A673 (cell line): ENCODE measurements at regions not wholly inside any gene's neighbourhood (a gene's known extent, or its start where the extent isn't known, plus 50 kb on each side); places are given as distances from the start of the nearest gene placed in this dataset.

Experiments
- BruUV-seq: library from RNA; stranded (reverse); fragments of 400-500 nt; replicated peaks from 2 replicates; lab custom pipeline; 2021; lab: Mats Ljungman, UMichigan
- CTCF ChIA-PET: fragments of 300-600 bp; sonication (Branson Sonifier 250); formaldehyde crosslinking; loops from one replicate; lab custom pipeline; 2022; ENCODE audit warnings: antibody characterized with exemption; lab: Charles Lee
- POLR2A ChIA-PET: fragments of 300-600 bp; sonication (Branson Sonifier 250); formaldehyde crosslinking; loops from one replicate; lab custom pipeline; 2022; ENCODE audit warnings: antibody characterized with exemption; ENCODE audit not compliant: low non-redundant PET; lab: Charles Lee
- DNase-seq: peaks from one replicate; pipeline ENCODE4 v3.0.0-alpha.2; 2015; ENCODE audit warnings: low spot score
- H3K27ac ChIP-seq: fragments of 200-600 bp; sonication (generic); 2 replicates; pipeline ENCODE4 v1.5.1; 2016; ENCODE audit warnings: mixed run types, low read depth, mild to moderate bottlenecking, mixed read lengths, antibody characterized with exemption, low read length; ENCODE audit not compliant: poor library complexity, severe bottlenecking
- H3K27me3 ChIP-seq: fragments of 200-600 bp; sonication (generic); replicated peaks from 2 replicates; pipeline ENCODE4 v1.6.1; 2017; ENCODE audit warnings: mixed run types, low read depth, mild to moderate bottlenecking, mixed read lengths, antibody characterized with exemption, low read length; ENCODE audit not compliant: insufficient read depth, poor library complexity
- H3K36me3 ChIP-seq: fragments of 200-600 bp; sonication (generic); 2 replicates; pipeline ENCODE4 v1.6.1; 2016; ENCODE audit warnings: mixed run types, mild to moderate bottlenecking, mixed read lengths, antibody characterized with exemption, low read length; ENCODE audit not compliant: insufficient read depth, poor library complexity, severe bottlenecking
- H3K4me1 ChIP-seq: fragments of 200-600 bp; sonication (generic); 2 replicates; pipeline ENCODE4 v1.6.1; 2017; ENCODE audit warnings: mixed run types, mild to moderate bottlenecking, mixed read lengths, antibody characterized with exemption, low read length; ENCODE audit not compliant: insufficient read depth, poor library complexity, severe bottlenecking
- H3K4me3 ChIP-seq: fragments of 200-600 bp; sonication (generic); 2 replicates; pipeline ENCODE4 v1.5.1; 2016; ENCODE audit warnings: low read depth, mixed run types, mild to moderate bottlenecking, mixed read lengths, low read length; ENCODE audit not compliant: poor library complexity, severe bottlenecking
- H3K9me3 ChIP-seq: fragments of 200-600 bp; sonication (generic); 2 replicates; pipeline ENCODE4 v1.6.1; 2016; ENCODE audit warnings: mixed run types, low read depth, mild to moderate bottlenecking, mixed read lengths, antibody characterized with exemption, low read length; ENCODE audit not compliant: poor library complexity, severe bottlenecking
- EZH2 ChIP-seq: fragments of 200-600 bp; sonication (generic); IDR thresholded peaks from 2 replicates; pipeline ENCODE4 v1.6.1; 2017; ENCODE audit warnings: borderline replicate concordance, low read depth, mild to moderate bottlenecking, mixed read lengths, antibody characterized with exemption, low read length; ENCODE audit not compliant: poor library complexity, severe bottlenecking
- intact Hi-C: fragments of 100-400 bp; cut with micrococcal nuclease; formaldehyde crosslinking; loops from one replicate; pipeline ENCODE4 v1.10.0; 2022; ENCODE audit not compliant: unreplicated experiment
- TF ChIP-seq, protein P1 (sequence below): fragments of 300-800, 200-600 bp; sonication (generic); conservative IDR thresholded peaks from 2 replicates; pipeline ENCODE4 v1.5.1; 2017; ENCODE audit warnings: low read depth, mild to moderate bottlenecking, antibody characterized with exemption, low read length, moderate library complexity, mixed read lengths

DNA sequence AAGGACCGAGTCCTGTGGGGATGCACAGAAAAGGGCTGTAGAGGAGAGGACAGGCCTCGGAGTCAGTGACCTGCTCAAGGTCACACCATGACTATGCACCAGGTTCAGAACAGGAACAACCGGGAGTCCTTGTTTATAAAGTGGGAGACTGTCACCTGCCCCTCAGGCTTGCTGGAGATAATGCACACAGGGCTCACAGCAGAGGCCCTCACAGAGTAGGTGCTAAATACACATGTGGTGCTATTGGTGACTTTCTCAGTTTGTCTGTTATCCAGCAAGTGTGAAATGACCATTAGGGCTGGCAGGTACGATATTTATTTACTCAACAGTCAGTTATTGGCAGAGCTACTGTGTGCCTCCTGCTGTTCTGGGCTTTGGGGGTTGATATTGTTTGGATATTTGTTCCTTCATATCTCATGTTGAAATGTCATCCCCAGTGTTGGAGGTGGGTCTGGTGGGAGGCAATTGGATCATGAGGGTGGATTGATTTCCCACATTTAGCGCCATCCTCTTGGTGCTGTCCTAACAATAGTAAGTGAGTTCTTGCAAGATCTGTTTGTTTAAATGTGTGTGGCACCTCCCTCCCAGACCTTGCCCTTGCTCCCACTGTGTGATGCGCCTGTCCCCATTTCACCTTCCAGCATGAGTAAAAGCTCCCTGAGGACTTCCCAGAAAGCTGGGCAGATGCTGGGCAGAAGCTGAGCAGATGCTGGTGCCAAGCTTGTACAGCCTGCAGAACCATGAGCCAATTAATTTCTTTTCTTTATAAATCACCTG lies 162.1 kb upstream of the MPHOSPH6 start:
- intact Hi-C loops, result no loop called here
- no TSS peak for BruUV-seq
- peaks cover 19% of the 10 kb centered on the region for H3K27me3 ChIP-seq
- no peaks in the 10 kb centered on the region for H3K4me1 ChIP-seq
- ChIA-PET CTCF (no interaction called here), POLR2A (no interaction called here)
- DNase-seq, result no peak
- no peak overlapping the region for H3K27ac ChIP-seq
- TF ChIP-seq, protein P1, sequence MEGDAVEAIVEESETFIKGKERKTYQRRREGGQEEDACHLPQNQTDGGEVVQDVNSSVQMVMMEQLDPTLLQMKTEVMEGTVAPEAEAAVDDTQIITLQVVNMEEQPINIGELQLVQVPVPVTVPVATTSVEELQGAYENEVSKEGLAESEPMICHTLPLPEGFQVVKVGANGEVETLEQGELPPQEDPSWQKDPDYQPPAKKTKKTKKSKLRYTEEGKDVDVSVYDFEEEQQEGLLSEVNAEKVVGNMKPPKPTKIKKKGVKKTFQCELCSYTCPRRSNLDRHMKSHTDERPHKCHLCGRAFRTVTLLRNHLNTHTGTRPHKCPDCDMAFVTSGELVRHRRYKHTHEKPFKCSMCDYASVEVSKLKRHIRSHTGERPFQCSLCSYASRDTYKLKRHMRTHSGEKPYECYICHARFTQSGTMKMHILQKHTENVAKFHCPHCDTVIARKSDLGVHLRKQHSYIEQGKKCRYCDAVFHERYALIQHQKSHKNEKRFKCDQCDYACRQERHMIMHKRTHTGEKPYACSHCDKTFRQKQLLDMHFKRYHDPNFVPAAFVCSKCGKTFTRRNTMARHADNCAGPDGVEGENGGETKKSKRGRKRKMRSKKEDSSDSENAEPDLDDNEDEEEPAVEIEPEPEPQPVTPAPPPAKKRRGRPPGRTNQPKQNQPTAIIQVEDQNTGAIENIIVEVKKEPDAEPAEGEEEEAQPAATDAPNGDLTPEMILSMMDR, result no peak
- no peak for TF ChIP-seq EZH2
- no peaks in the 10 kb centered on the region for H3K9me3 ChIP-seq
- no peaks in the 10 kb centered on the region for H3K36me3 ChIP-seq
- no peak overlapping the region for H3K4me3 ChIP-seq

DNA sequence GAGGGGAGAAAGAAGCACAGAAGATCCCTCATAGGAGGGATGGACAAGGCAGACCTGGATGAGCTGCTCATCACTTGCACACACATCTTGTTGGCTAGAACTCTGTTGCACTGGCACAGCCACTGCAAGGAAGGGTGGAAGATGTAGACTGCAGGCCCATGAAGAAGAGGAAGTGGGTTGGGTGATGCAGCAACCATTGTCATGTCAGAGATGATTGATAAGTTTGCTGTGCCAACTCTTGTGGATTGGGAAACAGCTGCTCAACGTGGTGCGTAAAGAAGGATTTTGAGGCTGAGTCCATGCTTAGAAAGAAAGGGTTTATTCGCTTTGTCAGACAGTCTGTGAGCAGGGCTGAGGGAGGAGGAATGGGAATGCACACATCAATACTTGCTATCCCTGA lies 161.4 kb upstream of the MPHOSPH6 start:
- Histone ChIP-seq H3K27me3 (peaks cover 19% of the 10 kb centered on the region), H3K36me3 (no peaks in the 10 kb centered on the region), H3K4me3 (no peak overlapping the region), H3K27ac (no peak overlapping the region), H3K4me1 (no peaks in the 10 kb centered on the region), H3K9me3 (no peaks in the 10 kb centered on the region)
- CTCF ChIA-PET, result no interaction called here
- DNase-seq, result no peak
- intact Hi-C loops, result no loop called here
- no TSS peak for BruUV-seq
- TF ChIP-seq EZH2, result no peak
- POLR2A ChIA-PET, result no interaction called here

DNA sequence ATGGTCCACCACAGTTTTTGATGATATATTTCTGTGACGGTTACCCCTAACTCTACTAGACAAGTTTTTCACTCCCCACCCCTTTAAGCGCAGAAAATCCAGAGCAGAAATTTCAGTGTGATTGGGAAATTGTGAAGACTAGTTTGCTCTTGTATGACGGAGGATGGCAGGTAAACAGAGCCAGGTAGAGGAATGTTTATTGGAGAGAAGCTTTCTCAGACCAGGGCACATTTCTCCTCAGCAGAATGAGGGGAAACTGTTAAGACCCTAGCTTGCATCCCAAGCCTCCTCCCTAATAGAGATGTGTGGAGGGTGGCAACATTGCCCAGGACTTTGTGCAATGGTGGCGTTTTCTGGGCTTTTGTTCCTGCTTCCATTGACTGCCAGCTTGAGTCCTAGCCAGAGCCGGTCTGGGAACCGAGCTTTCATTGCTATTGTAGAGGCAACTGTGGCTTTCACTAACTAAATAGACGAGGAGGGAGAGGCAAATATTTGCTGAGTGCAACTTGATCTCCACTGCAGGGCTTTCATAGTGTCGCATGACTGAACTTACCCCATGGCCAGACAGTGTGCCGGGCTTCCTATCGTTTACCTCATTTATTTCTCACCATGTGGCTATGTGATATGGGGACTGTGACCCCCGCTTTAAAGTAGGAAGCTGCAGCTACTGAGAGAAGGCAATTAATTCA lies 159.6 kb upstream of the MPHOSPH6 start:
- Histone ChIP-seq H3K4me3 (no peak overlapping the region), H3K36me3 (no peaks in the 10 kb centered on the region), H3K4me1 (no peaks in the 10 kb centered on the region), H3K9me3 (no peaks in the 10 kb centered on the region), H3K27me3 (peaks cover 19% of the 10 kb centered on the region), H3K27ac (no peak overlapping the region)
- intact Hi-C loops, result no loop called here
- DNase-seq, result no peak
- ChIA-PET POLR2A (no interaction called here), CTCF (no interaction called here)
- no TSS peak for BruUV-seq
- no peak for TF ChIP-seq EZH2
- TF ChIP-seq, protein P1, result no peak
